NCI-H1694 (cell line): ENCODE measurements at regions not wholly inside any gene's neighbourhood (a gene's known extent, or its start where the extent isn't known, plus 50 kb on each side); places are given as distances from the start of the nearest gene placed in this dataset.

Experiments
- DNase-seq: peaks from one replicate; lab custom pipeline; 2025; lab: John Stamatoyannopoulos, UW

DNA sequence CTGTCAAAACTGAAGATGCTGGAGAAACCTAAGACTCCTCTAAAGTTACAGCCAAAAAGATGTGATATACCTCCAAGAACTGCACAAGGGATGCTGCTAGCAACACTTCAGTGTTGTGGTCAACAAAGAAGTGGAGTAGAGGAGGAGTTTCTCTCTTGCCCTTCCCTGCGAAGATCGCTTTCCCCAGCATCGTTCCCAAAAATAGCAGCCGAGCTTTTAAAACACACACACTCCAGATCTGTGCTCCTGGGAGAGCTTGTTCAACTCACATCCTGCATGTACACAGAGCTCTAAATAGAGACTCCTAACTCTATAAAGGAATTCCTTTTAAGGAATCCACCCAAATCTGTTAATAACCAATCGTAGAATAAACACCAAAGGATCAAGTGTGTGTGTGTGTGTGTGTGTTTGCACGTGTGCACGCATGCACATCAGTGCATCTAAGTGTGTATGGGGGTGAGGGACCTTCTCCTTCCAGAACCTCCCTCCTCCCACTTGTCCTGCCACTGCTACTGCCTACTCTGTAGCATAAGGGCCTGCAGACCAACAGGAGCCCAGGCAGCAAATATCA lies 58.5 kb downstream of the PSMG1 start:
- DNase-seq, result no peak

DNA sequence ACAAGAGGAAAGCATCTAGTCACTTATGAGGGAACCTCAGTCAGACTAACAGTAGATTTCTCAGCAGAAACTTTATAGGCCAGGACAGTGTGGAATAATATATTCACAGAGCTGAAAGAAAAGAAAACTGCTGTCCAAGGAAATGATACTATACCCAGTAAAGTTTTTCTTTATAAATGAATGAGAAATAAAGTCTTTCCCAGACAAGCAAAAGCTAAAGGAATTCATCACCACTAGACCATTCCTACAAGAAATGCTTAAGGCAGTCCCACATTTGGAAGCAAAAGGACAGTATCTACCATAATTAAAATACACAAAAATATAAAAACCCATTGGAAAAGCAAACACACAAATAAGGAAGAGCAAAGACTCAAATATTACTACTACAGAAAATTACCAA lies 59.9 kb downstream of the PSMG1 start:
- DNase-seq, result no peak

DNA sequence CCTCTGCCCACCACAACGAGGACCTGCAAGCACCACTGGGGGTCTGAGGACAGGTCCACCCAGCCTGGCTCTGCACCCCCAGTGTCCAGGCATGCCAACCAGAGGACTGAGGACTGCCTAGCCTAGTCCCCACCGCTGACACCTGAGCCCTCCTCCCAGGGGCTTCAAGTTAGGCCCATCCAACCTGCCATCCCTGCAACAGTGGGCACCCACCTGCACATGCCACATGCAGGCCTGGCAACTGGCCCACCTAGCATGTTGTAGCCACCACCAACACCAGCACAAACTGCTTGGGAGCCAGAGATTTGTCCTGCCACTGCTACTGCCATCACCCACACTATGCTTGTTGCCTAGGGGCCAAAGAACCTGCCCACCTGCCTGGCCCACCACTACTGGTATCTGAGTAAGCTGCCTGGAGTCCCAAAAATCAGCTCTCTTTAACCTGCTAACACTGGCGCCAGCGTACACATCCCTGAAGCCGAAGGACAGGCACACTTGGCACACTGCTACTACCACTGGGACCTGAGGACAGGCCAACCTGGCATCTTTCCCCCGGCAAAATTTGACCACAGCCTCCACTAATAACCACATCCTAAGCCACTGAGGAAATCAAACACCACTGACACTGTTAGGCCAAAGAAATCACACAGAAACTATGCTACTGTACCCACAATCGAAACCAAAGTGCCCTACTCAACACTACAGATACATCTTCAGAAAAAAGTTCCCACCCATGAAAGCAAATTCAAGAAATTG lies 61.5 kb downstream of the PSMG1 start:
- DNase-seq, result no peak

DNA sequence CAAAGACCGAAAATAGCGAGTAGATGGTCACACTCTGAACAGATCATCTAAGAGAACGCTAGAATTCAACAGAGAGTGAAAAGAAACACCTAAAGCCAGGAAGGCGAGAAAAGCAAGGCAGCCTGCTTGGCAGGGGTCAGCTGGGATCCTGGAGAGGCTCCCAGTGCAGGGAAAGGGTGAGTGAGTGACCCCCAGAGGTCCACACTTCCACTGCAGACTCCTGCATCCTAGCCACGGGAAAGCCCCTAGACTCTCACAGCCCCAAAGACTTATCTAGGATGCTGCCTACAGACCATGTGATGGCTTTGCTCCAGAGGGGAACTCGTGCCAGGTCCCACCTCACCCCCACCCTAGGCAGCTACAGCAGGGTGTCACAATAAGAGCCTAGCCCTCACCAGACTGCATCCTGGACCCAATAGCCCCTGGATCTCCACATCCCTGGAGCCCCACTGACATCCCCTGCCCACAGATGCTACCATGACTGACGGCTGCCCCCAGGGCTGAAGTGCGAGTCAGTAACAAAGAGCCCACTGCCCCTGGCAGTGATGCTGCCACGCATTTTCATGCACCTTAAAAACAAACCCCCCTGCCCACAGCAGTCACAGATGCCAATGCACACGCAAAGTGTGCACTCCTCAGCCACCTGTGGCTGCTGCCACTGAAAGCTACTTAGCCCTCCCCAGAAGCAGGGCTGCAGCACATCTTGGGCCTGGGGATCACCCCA lies 62.2 kb downstream of the PSMG1 start:
- no peak for DNase-seq

DNA sequence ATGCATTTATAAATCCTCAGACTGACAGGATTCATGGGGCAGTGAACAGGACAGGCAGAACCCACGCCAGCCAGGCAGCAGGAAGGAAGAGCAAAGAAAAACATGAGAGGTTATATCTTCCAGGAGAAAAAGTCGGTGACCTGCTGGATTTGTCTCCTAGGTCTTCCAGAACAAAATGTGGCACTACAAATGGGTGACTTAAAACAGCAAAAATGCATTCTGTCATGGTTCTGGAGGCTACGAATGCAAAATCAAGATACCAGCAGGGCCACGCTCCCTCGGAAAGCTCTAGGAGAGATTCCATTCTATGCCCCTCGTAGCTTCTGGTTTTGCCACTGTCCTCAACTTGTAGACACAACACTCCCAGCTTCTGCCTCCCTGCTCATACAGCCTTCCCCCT lies 63.4 kb downstream of the PSMG1 start:
- no peak for DNase-seq

DNA sequence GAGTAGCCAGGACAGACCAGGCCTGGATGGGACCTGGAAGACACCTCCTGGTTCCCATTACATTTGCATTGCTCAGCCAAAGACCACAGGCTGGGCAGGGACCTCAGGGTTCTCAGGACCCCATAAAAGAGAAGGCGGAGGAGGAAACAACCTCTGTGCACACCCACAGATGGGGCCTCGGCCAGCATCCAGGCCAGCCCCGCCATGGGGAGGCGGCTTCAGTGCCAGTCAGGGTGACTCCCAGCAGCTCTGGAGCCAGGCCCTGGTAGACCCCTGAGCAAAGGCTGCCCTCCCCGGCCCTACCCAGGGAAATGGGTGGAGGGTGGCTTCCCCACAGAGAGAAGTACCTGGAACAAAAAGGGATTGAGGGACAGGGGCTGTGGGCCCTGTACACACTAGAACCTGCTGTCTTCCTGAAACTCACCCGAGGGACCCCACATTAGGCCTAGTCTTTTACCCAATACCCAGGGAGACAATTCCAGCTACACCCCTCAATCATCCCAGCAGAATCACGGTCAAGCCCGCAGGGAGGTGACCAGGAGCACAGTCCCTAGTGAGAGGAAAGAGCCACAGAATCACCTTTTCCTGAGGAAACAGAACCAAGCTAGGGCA lies 64.5 kb downstream of the PSMG1 start:
- no peak for DNase-seq

DNA sequence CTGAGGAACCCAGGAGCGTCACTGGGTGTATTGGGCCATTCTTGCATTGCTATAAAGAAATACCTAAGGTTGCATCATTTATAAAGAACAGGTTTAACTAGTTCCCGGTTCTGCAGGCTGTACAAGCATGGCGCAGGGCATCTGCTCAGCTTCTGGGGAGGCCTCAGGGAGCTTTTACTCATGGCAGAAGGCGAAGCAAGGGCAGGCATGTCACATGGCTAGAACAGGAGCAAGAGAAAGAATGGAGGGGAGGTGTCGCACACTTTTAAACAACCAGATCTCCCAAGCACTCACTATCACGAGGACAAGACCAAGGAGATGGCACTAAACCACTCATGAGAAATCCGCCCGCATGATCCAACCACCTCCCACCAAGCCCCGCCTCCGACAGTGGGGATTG lies 65.2 kb downstream of the PSMG1 start:
- no peak for DNase-seq

DNA sequence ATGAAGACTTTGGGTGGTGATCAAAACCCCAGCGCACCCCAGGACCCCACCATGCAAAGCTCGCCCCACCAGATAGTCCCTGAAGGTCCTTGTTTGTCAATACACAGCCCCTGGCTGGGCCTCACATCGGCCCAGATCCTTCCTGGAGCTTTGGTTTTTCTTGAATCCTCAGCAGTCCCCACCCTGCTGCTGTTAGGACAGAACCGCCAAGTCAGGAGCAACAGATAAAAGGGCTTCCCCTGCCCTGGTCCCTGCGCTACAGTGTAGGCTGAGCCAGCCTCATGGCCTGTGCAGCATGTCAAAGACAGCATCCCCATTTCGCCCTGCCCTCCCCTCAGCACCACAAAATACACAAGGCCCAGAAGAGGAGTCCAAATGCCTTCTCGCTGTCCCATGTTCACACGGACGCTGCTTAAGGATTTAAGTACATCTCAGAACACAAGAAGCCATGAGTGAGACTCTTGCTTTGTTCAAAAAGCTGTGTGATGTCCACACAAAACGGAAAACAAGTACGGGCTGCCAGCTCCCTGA lies 65.7 kb downstream of the PSMG1 start:
- DNase-seq, result no peak

DNA sequence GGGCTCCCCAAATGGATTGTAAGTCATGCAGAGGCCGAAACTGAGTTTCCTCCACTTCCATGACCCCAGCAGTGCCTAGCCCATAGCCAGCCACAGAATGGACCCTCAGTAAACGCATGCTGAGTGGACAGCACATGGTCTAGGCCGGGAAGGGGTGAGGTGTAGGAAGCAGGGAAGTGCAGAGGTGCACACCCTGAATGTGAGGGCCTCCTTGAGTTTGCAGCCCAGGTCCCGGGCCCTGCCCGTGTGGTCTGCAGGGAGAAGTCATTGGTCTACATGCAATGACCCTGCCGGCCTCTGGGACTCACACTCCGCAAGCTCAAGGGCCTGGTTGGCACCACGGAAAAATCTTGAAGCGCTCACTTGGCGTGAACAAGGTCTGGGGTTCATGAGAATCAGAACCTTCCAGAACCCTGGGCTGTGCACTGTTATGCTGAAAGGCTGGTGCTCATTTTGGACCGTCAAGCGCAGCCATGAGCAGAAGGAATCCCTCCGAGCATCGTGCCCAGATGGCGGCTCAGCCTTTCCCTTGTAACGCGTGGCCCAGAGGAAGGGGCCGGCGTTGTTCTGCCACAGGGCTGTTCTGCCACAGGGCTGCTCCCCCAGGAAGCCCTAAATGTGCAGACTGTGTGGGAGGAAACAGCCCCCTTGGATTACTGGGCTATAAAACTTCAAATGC lies 66.4 kb downstream of the PSMG1 start:
- DNase-seq, result no peak

DNA sequence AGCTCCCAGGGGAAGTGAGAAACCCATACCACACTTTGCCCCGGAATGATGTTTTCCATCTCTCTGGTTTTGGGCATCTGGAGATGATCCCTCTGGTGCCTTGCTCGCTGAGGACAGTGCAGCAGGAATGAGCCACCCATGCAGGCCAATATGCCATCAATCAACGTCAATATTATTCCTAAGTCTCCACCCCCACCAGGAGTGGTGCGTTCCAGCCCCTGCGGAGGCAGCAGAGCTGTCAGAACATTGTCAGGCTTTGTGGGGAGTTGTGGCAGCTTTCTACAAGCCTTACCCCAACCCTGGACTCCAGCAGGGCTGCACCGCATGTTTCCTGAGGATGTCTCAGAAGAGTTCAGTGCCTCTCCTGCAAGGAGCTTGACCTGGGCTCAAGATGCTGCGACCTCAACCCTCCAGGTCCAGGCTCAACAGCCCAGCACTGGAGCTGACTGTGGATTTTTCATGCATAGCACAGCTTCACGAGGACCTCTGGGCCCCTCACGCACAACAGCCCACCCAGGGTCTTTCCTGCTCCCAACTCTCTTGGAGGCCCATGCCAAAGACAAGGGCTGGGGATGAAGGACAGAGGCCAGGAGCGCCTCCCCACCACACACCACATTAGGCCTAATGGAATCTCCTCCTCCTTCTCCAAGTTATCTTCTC lies 67.5 kb downstream of the PSMG1 start:
- no peak for DNase-seq

DNA sequence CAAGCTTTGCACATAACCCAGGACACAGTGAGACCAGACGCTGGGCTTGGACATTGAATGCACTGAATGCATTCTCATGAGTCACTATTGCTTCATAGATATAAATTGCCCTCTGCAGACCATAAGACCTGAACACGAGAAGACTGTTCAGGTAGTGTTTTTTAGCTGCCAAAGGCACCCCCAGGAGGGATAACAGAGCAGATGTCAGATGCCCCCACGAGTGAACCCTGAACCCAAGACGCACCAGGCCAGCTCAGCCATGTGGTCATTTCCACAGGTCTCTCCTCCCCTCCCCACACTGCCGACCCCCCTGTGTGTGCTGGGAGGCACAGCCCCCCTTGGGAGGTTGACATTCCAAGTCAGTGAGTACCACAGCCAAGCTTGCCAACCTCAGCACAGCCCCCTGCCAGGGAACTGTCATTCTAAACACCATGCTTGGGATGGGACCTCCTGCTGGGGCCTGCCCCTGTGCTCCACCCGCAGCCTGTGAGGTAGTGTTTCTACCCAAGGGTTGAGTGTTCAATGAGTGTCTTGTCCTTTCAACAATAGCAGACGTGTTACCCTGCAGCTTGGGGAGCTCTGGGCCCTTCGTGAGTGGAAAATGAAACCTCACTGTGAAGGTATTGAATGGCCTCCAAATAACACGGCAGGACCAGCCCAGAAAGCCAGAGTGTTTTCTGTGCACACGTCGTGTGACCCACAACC lies 68.2 kb downstream of the PSMG1 start:
- DNase-seq, result no peak

DNA sequence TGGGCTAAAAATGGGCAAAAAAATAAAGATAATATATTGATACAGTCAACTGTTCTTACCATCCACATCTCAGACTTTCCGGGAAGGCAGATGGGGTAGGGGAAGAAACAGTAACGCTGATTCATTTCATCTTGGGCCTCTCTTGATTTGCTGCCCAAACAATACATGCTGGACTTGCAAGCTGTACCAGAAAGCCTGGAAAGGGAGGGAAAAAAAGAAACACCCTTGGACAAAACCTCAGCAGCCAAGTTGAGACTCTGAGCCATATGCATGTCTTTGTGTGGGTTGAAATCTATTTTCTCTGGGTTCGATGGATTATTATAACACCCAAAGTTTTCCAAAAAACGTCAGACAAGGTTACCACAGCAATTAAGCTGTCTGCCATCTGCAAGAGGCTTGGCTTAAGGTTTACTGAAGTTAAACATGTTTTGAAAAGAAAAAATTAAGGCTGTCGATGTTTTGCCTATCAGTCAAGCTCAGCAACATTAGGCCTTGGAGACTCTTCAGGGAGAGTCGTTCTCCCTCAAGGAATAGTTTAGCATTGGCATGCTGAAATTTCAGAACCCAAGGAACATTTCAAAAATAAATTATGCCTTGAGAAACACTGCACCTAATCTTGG lies 71.2 kb downstream of the PSMG1 start:
- no peak for DNase-seq

DNA sequence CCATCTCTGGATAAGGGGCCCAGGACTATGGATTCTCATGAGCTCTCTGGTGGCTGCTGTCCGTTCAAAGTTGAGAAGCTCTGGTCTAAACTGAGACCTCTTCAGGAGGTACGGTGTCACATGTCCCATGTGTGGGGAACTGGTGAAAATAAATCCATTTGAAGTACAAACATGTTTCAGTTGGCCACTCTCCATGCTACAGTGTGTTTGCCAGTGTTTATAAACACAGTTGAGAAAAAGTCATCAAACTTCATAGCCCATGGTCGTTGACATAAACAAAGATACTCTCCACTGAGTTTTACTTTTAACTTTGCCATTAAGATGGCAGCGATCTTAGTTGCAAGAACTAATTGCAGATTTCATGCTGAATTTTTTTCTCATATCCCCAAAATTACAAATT lies 72.8 kb downstream of the PSMG1 start:
- DNase-seq, result no peak

DNA sequence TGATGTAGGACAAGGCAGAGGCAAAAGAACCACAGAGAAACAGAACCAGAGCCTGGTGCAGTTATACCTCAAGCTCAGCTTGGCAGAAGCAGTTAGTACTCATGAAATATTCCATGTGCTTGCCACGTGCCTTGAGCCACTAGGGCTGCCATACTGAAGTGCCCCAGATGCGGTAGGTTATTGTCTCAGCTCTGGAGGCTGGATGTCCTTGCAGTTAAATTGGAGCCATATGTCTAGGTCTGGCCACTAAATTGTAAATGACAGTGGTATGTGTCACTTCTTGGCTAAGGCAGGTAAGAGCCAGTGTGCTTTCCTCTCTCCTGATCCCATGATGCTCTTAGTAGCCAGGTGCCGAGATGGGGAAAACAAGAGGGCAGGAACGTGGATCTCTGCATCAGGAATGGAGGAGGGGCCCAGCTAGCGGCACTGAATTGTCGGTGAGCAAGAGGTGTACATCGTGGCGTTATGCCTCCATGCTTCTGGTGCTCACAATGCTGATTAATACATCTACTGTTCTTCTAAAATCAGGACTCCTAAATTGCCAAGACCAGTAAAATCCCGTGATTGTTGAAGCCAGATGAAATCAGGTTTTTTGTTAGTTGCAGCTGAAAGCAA lies 73.5 kb downstream of the PSMG1 start:
- no peak for DNase-seq

DNA sequence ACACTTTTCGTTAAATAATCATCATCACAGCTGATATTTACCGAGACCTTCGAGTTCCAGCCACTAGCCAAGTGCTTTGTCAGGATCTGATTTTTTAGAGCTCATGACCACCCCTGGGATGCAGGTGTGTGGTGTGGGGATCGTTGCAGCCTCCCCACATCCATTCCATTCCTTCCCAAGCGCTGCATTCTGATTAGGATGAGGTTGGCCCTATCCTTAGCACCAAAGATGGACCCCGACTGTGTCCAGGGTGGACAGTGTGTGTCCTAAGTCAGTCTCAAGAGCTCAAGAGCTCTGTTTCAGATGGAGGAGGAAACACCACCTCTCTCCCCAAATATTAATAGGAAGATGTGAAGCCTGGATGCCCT lies 74.1 kb downstream of the PSMG1 start:
- no peak for DNase-seq

DNA sequence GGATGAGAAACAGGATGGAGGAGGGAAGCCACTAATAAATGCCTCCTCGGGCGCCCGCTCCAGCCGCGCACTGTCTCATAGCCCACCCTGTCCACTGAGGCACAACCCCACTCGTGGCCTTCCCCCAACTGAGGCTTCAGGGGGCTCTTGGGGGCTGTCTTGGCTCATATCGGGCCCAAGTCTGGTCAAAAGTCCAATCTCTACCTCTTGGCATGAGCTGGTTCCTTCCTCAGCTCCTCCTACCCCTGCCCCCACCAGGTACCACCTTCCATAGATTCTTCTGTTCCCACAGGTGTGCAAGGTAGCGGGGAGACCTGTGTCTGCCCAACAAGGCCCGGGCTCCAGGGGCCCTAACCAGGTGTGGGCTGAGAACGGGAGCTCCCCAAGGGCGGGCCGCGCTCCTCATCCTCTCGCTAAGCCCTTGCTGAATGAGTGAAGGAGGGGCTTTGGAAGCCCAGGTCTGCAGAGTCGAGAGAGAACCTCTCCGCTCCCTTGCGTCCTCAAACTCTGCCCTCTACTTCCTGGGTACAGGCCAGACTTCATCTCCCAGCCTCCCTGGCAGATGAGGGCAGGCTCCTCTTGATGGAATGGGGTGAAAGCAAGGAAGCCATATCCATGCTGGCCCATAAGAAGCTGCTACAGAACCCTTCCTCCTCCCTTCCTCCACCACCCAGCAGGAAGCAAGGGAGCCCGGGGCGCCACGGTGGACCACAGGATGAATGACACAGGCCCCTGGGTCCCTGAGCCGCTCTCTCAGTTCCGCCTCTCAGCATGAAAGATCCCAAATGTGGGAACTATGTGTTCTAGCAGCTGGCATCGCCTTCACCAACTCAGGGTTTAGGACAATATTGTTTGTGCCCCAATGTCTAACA lies 74.7 kb downstream of the PSMG1 start:
- DNase-seq, result no peak

DNA sequence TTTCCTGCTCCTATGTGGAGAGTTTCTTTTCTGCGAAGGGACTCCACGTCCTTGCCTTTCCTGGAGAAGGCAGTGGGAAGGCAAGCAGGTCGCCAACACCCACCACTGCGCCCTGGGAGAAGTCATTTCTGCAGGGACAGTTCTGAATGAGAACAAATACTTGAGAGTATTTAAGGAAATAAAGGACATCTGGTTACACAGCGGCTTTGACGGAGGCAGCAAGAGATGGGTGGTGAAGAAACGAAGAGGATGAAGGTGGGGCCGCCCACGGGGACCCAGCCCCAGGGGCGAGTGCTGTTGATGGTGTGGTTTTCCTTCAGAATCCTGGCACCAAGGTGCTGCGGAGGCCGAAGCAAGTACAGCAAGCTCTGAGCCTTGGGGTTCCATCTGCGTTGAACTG lies 75.5 kb downstream of the PSMG1 start:
- DNase-seq, result no peak

DNA sequence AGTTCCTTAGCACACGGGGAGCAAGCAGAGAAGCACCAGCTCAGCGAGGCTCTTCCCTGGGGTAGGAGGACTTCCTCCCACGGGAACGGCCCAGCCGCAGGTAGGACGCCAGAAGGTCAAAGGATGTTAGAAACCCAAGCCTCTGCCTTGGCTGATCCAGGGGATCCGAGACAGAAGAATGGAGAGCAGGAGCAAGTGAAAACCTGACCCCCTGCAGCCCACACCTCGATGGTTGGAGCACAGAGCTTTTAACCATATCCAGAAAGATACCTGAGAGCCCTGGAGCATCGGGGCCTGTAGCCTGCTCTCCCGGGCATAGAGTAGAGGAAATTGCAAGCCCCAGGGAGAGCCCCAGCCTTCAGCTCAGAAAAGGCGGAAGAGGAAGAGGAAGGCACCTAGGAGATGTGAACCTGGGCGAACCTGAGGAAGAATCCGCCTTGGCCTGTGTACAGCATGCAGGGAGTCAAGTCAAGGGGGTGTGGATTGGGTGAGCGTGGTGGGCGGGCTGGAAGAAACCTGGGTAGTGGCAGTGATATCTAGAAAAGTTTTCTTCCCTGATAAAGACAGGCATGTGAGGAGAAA lies 76.3 kb downstream of the PSMG1 start:
- DNase-seq, result no peak

DNA sequence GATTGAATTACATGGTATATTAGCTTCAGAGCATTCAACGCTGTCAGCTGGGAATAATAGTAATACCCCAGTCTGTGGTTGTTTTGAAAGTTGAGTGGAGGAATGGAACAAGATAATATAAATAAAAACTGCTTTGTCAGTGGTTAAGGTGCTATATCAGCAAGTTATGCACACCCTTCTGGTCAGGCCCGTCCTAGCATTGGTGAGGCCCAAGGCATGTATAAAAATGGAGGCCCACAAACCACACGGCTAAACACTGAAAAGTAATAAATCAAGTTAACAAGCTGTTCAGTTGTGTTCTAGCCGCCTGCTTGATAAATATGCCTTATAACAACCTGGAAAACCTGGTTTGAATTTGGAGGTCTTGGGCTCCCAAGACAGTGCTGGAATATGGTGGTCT lies 77.4 kb downstream of the PSMG1 start:
- DNase-seq, result no peak
